Skeletal muscle tissue (tissue), 3 donors: ENCODE measurements at regions not wholly inside any gene's neighbourhood (a gene's known extent, or its start where the extent isn't known, plus 50 kb on each side); places are given as distances from the start of the nearest gene placed in this dataset.

Experiments used
- H3K27ac ChIP-seq: one replicate; pipeline ENCODE4 v1.7.0; 2013; ENCODE audit warnings: mild to moderate bottlenecking, low read depth, low read length, inconsistent platforms
- H3K27me3 ChIP-seq, 3 donors: one replicate each; pipeline ENCODE4 v1.7.0; 2013; ENCODE audit warnings: low read length in 3 of 3; ENCODE audit not compliant: control insufficient read depth in 3 of 3, insufficient read depth in 3 of 3
- H3K36me3 ChIP-seq, 3 donors: one replicate each; pipeline ENCODE4 v1.7.0; 2013; ENCODE audit warnings: low read length in 3 of 3; ENCODE audit not compliant: control insufficient read depth in 3 of 3, insufficient read depth in 3 of 3
- H3K4me1 ChIP-seq, 3 donors: one replicate each; pipeline ENCODE4 v1.7.0; 2013; ENCODE audit warnings: low read length in 3 of 3, mild to moderate bottlenecking in 3 of 3; ENCODE audit not compliant: control insufficient read depth in 3 of 3, insufficient read depth in 3 of 3
- H3K4me3 ChIP-seq, 3 donors: one replicate each; pipeline ENCODE4 v1.7.0; 2013; ENCODE audit warnings: low read length in 3 of 3
- H3K9ac ChIP-seq, 3 donors: one replicate each; pipeline ENCODE4 v1.7.0; 2013; ENCODE audit warnings: low read length in 3 of 3, mild to moderate bottlenecking in 3 of 3, moderate library complexity in 2 of 3, low read depth in 1 of 3
- H3K9me3 ChIP-seq, 3 donors: one replicate each; pipeline ENCODE4 v1.7.0; 2013; ENCODE audit warnings: low read length in 3 of 3; ENCODE audit not compliant: control insufficient read depth in 3 of 3
- donor health status: Osteomylitis.

DNA sequence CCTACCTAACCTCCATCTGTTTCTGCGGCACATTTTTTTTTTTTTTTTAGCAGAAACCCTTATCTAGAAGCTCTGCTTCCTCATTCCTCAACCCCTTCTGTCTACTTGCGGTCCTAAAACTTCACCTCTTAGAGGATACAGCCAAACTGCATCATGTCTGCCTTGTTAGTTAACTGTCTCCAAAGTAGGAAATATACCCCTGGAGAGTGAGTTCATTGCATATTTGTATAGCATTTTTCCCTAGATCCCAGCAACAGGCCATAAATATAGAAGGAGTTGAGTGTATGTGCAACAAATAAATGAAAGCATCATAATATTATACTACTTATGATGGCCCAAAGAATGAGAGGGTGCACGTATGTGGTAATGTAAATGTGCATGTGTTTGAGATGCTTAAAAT lies 1288.6 kb upstream of the GJE1 start:
- Histone ChIP-seq H3K4me3 (no peak overlapping the region), H3K27me3 (no peaks in the 10 kb centered on the region), H3K36me3 (no peaks in the 10 kb centered on the region), H3K9me3 (no peaks in the 10 kb centered on the region), H3K9ac (no peak overlapping the region), H3K27ac (no peak overlapping the region), H3K4me1 (no peaks in the 10 kb centered on the region)

GRCh38 chr6:140833408-140833807 lies 1299.3 kb upstream of the GJE1 start:
- Histone ChIP-seq H3K4me3 (no peak overlapping the region), H3K27ac (no peak overlapping the region), H3K4me1 (no peaks in the 10 kb centered on the region), H3K36me3 (no peaks in the 10 kb centered on the region), H3K27me3 (no peaks in the 10 kb centered on the region), H3K9ac (no peak overlapping the region), H3K9me3 (no peaks in the 10 kb centered on the region)

DNA sequence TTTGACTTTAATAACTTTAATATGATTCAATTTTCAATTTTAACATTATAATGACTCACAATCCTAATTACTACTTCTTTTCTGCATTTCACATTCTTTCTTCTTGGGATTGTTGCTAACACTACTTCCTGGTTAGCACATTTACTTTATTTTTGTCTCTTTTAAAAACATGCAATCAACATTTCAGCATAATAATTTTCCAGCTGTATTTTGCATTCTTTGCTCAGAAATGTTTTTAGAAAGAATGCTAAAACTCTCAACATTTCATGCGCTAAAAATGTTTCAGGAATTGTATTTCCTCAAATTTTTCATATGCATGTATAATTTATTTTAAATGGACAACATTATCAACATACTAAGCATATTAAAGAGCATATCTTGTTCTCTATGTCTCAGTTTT lies 1302.1 kb upstream of the GJE1 start:
- H3K27ac ChIP-seq = no peak overlapping the region
- no peaks in the 10 kb centered on the region for H3K4me1 ChIP-seq
- no peaks in the 10 kb centered on the region for H3K36me3 ChIP-seq
- no peaks in the 10 kb centered on the region for H3K9me3 ChIP-seq
- no peak overlapping the region for H3K4me3 ChIP-seq
- H3K27me3 ChIP-seq = no peaks in the 10 kb centered on the region
- no peak overlapping the region for H3K9ac ChIP-seq

GRCh38 chr6:140828856-140829255 lies 1303.9 kb upstream of the GJE1 start:
- Histone ChIP-seq H3K4me1 (no peaks in the 10 kb centered on the region), H3K27me3 (no peaks in the 10 kb centered on the region), H3K36me3 (no peaks in the 10 kb centered on the region), H3K9me3 (no peaks in the 10 kb centered on the region), H3K27ac (no peak overlapping the region), H3K9ac (no peak overlapping the region), H3K4me3 (no peak overlapping the region)

- H3K36me3 ChIP-seq = no peaks in the 10 kb centered on the region
- no peaks in the 10 kb centered on the region for H3K9me3 ChIP-seq
- no peak overlapping the region for H3K4me3 ChIP-seq
- no peak overlapping the region for H3K9ac ChIP-seq
- H3K27me3 ChIP-seq = no peaks in the 10 kb centered on the region
- no peak overlapping the region for H3K27ac ChIP-seq
- no peaks in the 10 kb centered on the region for H3K4me1 ChIP-seq
These were observed 1305.1 kb upstream of the GJE1 start for GRCh38 chr6:140827593-140827992.

- Histone ChIP-seq H3K4me3 (no peak overlapping the region), H3K36me3 (no peaks in the 10 kb centered on the region), H3K27me3 (no peaks in the 10 kb centered on the region), H3K27ac (no peak overlapping the region), H3K9me3 (no peaks in the 10 kb centered on the region), H3K9ac (no peak overlapping the region), H3K4me1 (no peaks in the 10 kb centered on the region)
These were observed 1307.0 kb upstream of the GJE1 start for GRCh38 chr6:140825731-140826130.

DNA sequence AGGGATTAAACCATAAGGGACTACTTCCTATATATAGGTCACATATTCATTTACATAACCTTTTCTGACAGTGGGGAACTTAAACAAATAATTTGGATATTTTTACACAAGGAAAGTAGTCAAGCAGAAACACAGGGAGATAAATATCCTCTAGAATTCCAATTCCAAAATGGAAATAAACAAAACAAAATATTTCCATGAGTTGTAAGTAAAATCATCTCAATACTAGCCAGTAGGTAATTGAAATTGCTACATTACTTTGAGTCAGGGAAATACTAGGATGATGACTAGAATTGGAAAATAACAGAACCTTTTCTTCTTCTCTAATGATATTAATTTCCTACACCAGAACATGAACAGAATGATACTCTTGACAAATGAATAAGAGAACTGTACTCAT lies 1308.1 kb upstream of the GJE1 start:
- Histone ChIP-seq H3K4me1 (no peaks in the 10 kb centered on the region), H3K36me3 (no peaks in the 10 kb centered on the region), H3K27me3 (no peaks in the 10 kb centered on the region), H3K9ac (no peak overlapping the region), H3K4me3 (no peak overlapping the region), H3K9me3 (no peaks in the 10 kb centered on the region), H3K27ac (no peak overlapping the region)

GRCh38 chr6:140821196-140821595 lies 1311.5 kb upstream of the GJE1 start:
- no peaks in the 10 kb centered on the region for H3K9me3 ChIP-seq
- H3K36me3 ChIP-seq = no peaks in the 10 kb centered on the region
- H3K27ac ChIP-seq = no peak overlapping the region
- H3K4me1 ChIP-seq = no peaks in the 10 kb centered on the region
- H3K4me3 ChIP-seq = no peak overlapping the region
- no peaks in the 10 kb centered on the region for H3K27me3 ChIP-seq
- H3K9ac ChIP-seq = no peak overlapping the region

DNA sequence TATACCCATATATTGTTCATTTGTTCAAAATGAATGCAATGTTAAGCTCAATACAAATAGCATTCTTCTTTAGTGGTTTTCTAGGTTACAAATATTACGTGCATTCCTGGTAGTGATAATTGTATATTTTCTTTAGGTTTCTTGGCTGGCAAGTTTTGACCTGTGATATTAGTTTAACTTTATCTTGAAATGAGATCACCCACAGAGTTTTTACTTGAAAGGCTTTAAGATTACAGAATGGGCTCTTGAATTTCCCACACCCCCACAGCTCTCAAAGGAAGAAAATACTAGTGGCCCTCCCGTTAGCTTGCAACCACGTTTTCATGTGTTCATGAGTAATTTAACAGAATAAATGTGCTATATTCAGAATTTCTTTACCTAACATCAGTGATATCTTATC lies 1315.5 kb upstream of the GJE1 start:
- Histone ChIP-seq H3K27ac (no peak overlapping the region), H3K4me3 (no peak overlapping the region), H3K9me3 (no peaks in the 10 kb centered on the region), H3K36me3 (no peaks in the 10 kb centered on the region), H3K4me1 (no peaks in the 10 kb centered on the region), H3K27me3 (no peaks in the 10 kb centered on the region), H3K9ac (no peak overlapping the region)

DNA sequence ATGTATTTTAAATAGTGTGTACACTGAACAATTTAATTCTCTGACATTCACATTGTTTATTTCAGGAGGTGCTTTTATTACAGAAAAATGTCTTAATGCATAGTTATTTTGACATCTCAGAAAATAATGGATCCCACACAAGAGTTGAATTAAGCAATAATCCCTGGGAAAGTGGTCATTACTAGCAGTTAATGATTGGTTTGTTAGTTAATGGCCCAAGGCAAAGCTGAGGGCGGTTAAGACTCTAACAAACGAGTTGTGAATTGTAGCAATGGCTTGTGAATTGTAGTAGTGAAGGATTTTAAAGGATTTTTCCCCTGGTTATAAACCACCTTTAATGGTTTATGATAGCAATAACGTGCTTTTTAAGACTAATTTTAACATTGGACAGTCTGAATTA lies 1316.0 kb upstream of the GJE1 start:
- Histone ChIP-seq H3K9me3 (no peaks in the 10 kb centered on the region), H3K9ac (no peak overlapping the region), H3K4me1 (no peaks in the 10 kb centered on the region), H3K27ac (no peak overlapping the region), H3K27me3 (no peaks in the 10 kb centered on the region), H3K36me3 (no peaks in the 10 kb centered on the region), H3K4me3 (no peak overlapping the region)

GRCh38 chr6:140812636-140813035 lies 1320.1 kb upstream of the GJE1 start:
- Histone ChIP-seq H3K9ac (no peak overlapping the region), H3K4me3 (no peak overlapping the region), H3K9me3 (no peaks in the 10 kb centered on the region), H3K27ac (no peak overlapping the region), H3K4me1 (no peaks in the 10 kb centered on the region), H3K27me3 (no peaks in the 10 kb centered on the region), H3K36me3 (no peaks in the 10 kb centered on the region)
